22Rv1 (cell line): ENCODE measurements at regions not wholly inside any gene's neighbourhood (a gene's known extent, or its start where the extent isn't known, plus 50 kb on each side); places are given as distances from the start of the nearest gene placed in this dataset.

Source experiments
- ZFX ChIP-seq: fragments of 450-650 bp; IDR thresholded peaks from 2 replicates; pipeline ENCODE4 v1.6.1; 2017; ENCODE audit warnings: antibody characterized with exemption, borderline replicate concordance
- TF ChIP-seq, protein P1 (sequence below): fragments of 450-650 bp; IDR thresholded peaks from 2 replicates; pipeline ENCODE4 v1.5.1; 2017; ENCODE audit warnings: mild to moderate bottlenecking

DNA sequence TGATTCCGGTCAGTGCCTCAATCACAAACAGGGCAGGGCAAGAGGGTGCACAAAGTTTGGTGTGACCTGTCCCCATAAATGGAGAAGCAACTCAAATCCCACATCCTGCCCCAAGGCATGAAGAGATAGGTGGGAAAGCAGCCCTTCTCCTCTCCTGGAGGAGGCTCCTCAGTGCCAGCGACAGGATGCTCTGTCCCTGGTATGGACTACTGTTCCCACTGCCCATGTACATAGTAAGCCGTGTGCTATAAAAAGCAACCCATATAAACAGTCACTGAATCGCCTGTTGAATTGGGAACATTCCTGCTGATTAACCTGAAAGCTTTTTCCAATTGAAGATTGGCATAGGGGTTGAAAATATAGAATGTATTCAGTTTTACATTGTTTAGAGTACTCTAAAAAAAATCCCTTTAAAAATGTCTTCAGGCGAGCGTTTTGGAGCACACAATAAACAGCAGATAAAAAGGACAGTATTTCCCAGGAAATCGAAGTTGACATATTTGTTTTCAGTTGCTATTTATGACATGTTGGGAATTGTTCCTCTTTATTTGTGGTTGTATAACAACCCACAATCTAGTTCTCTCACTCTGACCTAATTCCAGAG is 513.9 kb downstream of the DIRAS2 start:
- TF ChIP-seq, protein P1, sequence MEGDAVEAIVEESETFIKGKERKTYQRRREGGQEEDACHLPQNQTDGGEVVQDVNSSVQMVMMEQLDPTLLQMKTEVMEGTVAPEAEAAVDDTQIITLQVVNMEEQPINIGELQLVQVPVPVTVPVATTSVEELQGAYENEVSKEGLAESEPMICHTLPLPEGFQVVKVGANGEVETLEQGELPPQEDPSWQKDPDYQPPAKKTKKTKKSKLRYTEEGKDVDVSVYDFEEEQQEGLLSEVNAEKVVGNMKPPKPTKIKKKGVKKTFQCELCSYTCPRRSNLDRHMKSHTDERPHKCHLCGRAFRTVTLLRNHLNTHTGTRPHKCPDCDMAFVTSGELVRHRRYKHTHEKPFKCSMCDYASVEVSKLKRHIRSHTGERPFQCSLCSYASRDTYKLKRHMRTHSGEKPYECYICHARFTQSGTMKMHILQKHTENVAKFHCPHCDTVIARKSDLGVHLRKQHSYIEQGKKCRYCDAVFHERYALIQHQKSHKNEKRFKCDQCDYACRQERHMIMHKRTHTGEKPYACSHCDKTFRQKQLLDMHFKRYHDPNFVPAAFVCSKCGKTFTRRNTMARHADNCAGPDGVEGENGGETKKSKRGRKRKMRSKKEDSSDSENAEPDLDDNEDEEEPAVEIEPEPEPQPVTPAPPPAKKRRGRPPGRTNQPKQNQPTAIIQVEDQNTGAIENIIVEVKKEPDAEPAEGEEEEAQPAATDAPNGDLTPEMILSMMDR, result no peak
- no peak for TF ChIP-seq ZFX
